ENCODE measurements at regions not wholly inside any gene's neighbourhood (a gene's known extent, or its start where the extent isn't known, plus 50 kb on each side); places are given as distances from the start of the nearest gene placed in this dataset.
A peak's percentile ranks its signal among the peaks of the same experiment; 100 is the strongest.

DNA sequence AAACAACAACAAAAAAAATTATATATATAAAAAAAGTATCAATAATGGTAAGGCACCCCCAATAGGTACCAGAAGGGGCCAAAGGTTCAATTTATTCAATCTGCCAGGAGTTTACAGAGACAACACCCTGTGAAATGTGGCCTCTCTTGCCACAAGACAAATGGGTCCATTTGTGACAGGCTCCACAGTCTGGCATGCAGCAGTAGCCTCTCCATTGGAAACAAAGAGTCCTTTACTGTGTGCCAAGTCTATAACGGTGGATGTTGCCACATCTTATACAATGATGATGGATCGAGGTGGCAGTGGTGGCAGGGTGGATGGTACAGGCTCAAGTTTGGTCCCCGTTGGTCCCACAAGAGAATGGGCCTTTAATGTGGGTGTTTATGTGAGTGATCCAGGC is 70.1 kb upstream of the SH3RF1 start:
- no peak overlapping the region for H3K4me2 ChIP-seq
- H3K4me1 ChIP-seq (ENCODE audit: insufficient read depth), result no peaks in the 10 kb centered on the region
- no peak overlapping the region for H3K27ac ChIP-seq
- no peaks in the 10 kb centered on the region for H3K79me2 ChIP-seq
- H3K9me3 ChIP-seq (ENCODE audit: low read depth), result no peaks in the 10 kb centered on the region
- 100% methylated on average over 3 of the region's 3 CpGs for whole genome bisulfite sequencing (ENCODE audit: low lambda C conversion rate, missing lambda C conversion rate)
- no peak for DNase-seq (ENCODE audit: low spot score)
- H3K9me2 ChIP-seq (replicated peaks; ENCODE audit: insufficient read depth), result no peaks in the 10 kb centered on the region
- no peaks in the 10 kb centered on the region for H3K27me3 ChIP-seq
- H3K4me3 ChIP-seq, result no peak overlapping the region
- no peaks in the 10 kb centered on the region for H3K36me3 ChIP-seq (replicated peaks; ENCODE audit: insufficient read depth, low read depth)
- H2AFZ ChIP-seq, result no peak overlapping the region
- H4K20me1 ChIP-seq (ENCODE audit: insufficient read depth, poor library complexity, severe bottlenecking), result no peaks in the 10 kb centered on the region
- TF ChIP-seq EZH2phosphoT487 (IDR thresholded peaks at IDR 0.05; ENCODE audit: low read depth, severe bottlenecking, unreplicated experiment) (no peak), EZH2 (IDR thresholded peaks at IDR 0.05; ENCODE audit: borderline replicate concordance) (no peak)
- TF ChIP-seq, protein P1, sequence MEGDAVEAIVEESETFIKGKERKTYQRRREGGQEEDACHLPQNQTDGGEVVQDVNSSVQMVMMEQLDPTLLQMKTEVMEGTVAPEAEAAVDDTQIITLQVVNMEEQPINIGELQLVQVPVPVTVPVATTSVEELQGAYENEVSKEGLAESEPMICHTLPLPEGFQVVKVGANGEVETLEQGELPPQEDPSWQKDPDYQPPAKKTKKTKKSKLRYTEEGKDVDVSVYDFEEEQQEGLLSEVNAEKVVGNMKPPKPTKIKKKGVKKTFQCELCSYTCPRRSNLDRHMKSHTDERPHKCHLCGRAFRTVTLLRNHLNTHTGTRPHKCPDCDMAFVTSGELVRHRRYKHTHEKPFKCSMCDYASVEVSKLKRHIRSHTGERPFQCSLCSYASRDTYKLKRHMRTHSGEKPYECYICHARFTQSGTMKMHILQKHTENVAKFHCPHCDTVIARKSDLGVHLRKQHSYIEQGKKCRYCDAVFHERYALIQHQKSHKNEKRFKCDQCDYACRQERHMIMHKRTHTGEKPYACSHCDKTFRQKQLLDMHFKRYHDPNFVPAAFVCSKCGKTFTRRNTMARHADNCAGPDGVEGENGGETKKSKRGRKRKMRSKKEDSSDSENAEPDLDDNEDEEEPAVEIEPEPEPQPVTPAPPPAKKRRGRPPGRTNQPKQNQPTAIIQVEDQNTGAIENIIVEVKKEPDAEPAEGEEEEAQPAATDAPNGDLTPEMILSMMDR (IDR thresholded peaks at IDR 0.05; ENCODE audit: poor library complexity), result no peak

DNA sequence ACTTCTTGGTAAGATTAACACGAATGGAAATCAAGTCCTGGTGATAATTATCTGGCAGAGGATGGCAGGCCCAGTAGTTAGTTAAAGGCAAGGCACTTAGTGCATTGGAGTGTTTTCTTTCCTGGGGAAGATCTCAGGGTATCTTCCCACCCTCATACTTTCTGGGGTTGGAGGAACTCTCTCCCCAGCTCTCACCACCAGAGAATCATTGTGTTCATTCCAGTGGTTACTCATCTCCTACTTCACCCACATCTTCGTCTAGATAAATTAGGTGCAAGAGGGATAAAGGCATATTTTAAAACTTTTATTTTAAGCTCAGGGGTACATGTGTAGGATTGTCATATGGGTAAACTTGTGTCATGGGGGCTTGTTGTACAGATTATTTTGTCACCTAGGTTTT is 67.5 kb upstream of the SH3RF1 start:
- Histone ChIP-seq H2AFZ (no peak overlapping the region), H3K27ac (no peak overlapping the region), H3K4me1 (ENCODE audit: insufficient read depth) (peaks cover 6% of the 10 kb centered on the region), H3K9me3 (ENCODE audit: low read depth) (no peaks in the 10 kb centered on the region), H3K9me2 (replicated peaks; ENCODE audit: insufficient read depth) (no peaks in the 10 kb centered on the region), H3K4me3 (no peak overlapping the region), H3K4me2 (no peak overlapping the region), H3K79me2 (no peaks in the 10 kb centered on the region), H4K20me1 (ENCODE audit: insufficient read depth, poor library complexity, severe bottlenecking) (no peaks in the 10 kb centered on the region), H3K27me3 (no peaks in the 10 kb centered on the region), H3K36me3 (replicated peaks; ENCODE audit: insufficient read depth, low read depth) (no peaks in the 10 kb centered on the region)
- TF ChIP-seq EZH2 (IDR thresholded peaks at IDR 0.05; ENCODE audit: borderline replicate concordance) (no peak), EZH2phosphoT487 (IDR thresholded peaks at IDR 0.05; ENCODE audit: low read depth, severe bottlenecking, unreplicated experiment) (no peak)
- TF ChIP-seq, protein P1 (IDR thresholded peaks at IDR 0.05; ENCODE audit: poor library complexity), result no peak
- WGBS (ENCODE audit: low lambda C conversion rate, missing lambda C conversion rate), result 68% methylated on average over 2 of the region's 2 CpGs
- no peak for DNase-seq (ENCODE audit: low spot score)

DNA sequence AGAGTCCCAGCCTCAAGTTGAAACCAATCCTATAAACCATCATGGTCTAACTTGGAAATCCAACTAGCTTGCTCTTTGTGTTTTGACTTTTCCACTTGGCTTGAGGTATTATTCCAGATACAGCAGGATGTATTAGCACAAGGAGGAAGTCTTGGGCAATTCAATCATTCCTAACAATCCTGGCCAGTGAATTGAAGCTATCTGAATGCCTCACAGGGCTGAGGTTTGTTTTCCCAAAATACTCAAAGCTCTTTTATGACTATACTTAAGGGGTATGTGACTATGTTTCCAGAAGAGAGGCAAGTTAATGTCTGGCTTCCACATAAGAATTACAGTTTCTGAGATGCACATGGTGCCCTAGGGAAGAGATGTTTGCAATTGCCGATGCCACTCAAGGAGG is 66.8 kb upstream of the SH3RF1 start:
- H4K20me1 ChIP-seq (ENCODE audit: insufficient read depth, poor library complexity, severe bottlenecking), result no peaks in the 10 kb centered on the region
- H3K36me3 ChIP-seq (replicated peaks; ENCODE audit: insufficient read depth, low read depth), result no peaks in the 10 kb centered on the region
- peaks cover 6% of the 10 kb centered on the region for H3K4me1 ChIP-seq (ENCODE audit: insufficient read depth)
- no peak overlapping the region for H2AFZ ChIP-seq
- no peak for DNase-seq (ENCODE audit: low spot score)
- no peak overlapping the region for H3K4me2 ChIP-seq
- H3K27me3 ChIP-seq, result no peaks in the 10 kb centered on the region
- TF ChIP-seq EZH2 (IDR thresholded peaks at IDR 0.05; ENCODE audit: borderline replicate concordance) (no peak), EZH2phosphoT487 (IDR thresholded peaks at IDR 0.05; ENCODE audit: low read depth, severe bottlenecking, unreplicated experiment) (no peak)
- TF ChIP-seq, protein P1 (IDR thresholded peaks at IDR 0.05; ENCODE audit: poor library complexity), result no peak
- no peak overlapping the region for H3K27ac ChIP-seq
- no peaks in the 10 kb centered on the region for H3K79me2 ChIP-seq
- WGBS (ENCODE audit: low lambda C conversion rate, missing lambda C conversion rate), result 100% methylated on average over 1 of the region's 1 CpG
- no peaks in the 10 kb centered on the region for H3K9me3 ChIP-seq (ENCODE audit: low read depth)
- no peaks in the 10 kb centered on the region for H3K9me2 ChIP-seq (replicated peaks; ENCODE audit: insufficient read depth)
- no peak overlapping the region for H3K4me3 ChIP-seq

DNA sequence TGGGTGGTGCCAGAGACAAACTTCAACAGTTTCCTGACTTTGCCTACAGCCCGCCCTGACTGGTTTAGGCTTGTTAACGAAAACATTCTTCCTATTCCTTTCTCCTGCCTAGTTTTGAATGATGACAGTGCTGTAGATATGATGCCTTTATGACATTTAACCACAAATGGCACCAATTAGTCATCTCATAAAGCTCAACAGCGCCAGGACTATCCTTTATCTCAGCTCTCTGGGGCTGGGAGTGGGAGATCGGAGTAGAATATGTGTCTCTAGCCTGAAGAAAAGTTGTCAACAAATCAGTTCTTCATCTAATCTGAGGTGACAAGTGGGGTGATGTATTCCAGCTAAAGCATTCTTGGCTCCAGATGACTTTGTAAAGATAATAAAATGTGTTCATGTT is 64.6 kb upstream of the SH3RF1 start:
- peak; percentile 21 for DNase-seq (ENCODE audit: low spot score)
- H3K4me3 ChIP-seq, result no peak overlapping the region
- H4K20me1 ChIP-seq (ENCODE audit: insufficient read depth, poor library complexity, severe bottlenecking), result no peaks in the 10 kb centered on the region
- no peaks in the 10 kb centered on the region for H3K9me3 ChIP-seq (ENCODE audit: low read depth)
- peak overlapping the region; percentile 10 for H3K4me2 ChIP-seq
- H3K36me3 ChIP-seq (replicated peaks; ENCODE audit: insufficient read depth, low read depth), result no peaks in the 10 kb centered on the region
- no peaks in the 10 kb centered on the region for H3K9me2 ChIP-seq (replicated peaks; ENCODE audit: insufficient read depth)
- peaks cover 6% of the 10 kb centered on the region for H3K4me1 ChIP-seq (ENCODE audit: insufficient read depth)
- H3K79me2 ChIP-seq, result no peaks in the 10 kb centered on the region
- WGBS (ENCODE audit: low lambda C conversion rate, missing lambda C conversion rate), result 62% methylated on average over 4 of the region's 4 CpGs
- H3K27me3 ChIP-seq, result no peaks in the 10 kb centered on the region
- H3K27ac ChIP-seq, result peak overlapping the region; percentile 67
- TF ChIP-seq EZH2phosphoT487 (IDR thresholded peaks at IDR 0.05; ENCODE audit: low read depth, severe bottlenecking, unreplicated experiment) (no peak), EZH2 (IDR thresholded peaks at IDR 0.05; ENCODE audit: borderline replicate concordance) (no peak)
- H2AFZ ChIP-seq, result no peak overlapping the region

Data from hepatocyte (in vitro differentiated cells).